ENCODE measurements at regions not wholly inside any gene's neighbourhood (a gene's known extent, or its start where the extent isn't known, plus 50 kb on each side); places are given as distances from the start of the nearest gene placed in this dataset.

DNA sequence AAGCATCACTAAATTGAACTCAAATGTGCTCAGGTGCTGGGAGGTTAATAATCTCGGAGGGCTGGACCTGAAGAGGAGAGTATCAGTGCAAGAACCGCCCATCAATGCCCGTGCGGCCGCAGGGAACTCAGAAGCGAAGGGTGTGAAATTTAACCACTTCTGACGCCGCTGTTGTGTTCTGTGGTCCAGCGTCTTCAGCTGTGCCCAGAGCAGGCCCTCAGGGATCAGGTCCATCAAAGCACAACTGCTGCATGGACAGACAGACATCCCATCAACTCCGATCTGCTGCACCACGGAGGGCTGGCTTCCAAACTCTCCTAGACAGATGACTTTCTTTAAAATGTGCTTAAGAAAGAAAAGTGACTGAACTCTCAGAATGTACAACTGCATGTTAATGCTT lies 144.9 kb upstream of the TCERG1L start:
- H3K4me3 Mint-ChIP-seq = no peak overlapping the region
- no peak overlapping the region for H3K27ac ChIP-seq (ENCODE audit: low read depth in 1 of 2, low read length in 2 of 2)
- no peaks in the 10 kb centered on the region for H3K36me3 ChIP-seq (ENCODE audit: insufficient read depth, low read length)
- ChIA-PET CTCF (no interaction called here), POLR2A (no interaction called here)
- DNase-seq (no peak), ATAC-seq (ENCODE audit: poor library complexity) (no peak)
- H3K9me3 ChIP-seq (ENCODE audit: control insufficient read depth in 1 of 2, insufficient read depth in 1 of 2, low read length in 2 of 2) = peaks cover 0 to 21% of the 10 kb centered on the region in 2 experiments
- no peak overlapping the region for H3K27ac Mint-ChIP-seq
- H3K27me3 ChIP-seq (ENCODE audit: control insufficient read depth in 1 of 2, insufficient read depth in 2 of 2, low read length in 2 of 2) = peaks cover 6 to 13% of the 10 kb centered on the region in 2 experiments
- H3K27me3 Mint-ChIP-seq = peaks cover 21% of the 10 kb centered on the region
- H3K4me1 ChIP-seq (ENCODE audit: insufficient read depth, low read length) = peaks cover 7% of the 10 kb centered on the region
- H3K36me3 Mint-ChIP-seq (ENCODE audit: low read depth) = no peaks in the 10 kb centered on the region
- intact Hi-C loops (cut with DNase I, micrococcal nuclease) = no loop called here
- H3K9me3 Mint-ChIP-seq = no peaks in the 10 kb centered on the region
- H3K4me1 Mint-ChIP-seq (ENCODE audit: low read depth) = peaks cover 7% of the 10 kb centered on the region
- TF ChIP-seq, protein P1, sequence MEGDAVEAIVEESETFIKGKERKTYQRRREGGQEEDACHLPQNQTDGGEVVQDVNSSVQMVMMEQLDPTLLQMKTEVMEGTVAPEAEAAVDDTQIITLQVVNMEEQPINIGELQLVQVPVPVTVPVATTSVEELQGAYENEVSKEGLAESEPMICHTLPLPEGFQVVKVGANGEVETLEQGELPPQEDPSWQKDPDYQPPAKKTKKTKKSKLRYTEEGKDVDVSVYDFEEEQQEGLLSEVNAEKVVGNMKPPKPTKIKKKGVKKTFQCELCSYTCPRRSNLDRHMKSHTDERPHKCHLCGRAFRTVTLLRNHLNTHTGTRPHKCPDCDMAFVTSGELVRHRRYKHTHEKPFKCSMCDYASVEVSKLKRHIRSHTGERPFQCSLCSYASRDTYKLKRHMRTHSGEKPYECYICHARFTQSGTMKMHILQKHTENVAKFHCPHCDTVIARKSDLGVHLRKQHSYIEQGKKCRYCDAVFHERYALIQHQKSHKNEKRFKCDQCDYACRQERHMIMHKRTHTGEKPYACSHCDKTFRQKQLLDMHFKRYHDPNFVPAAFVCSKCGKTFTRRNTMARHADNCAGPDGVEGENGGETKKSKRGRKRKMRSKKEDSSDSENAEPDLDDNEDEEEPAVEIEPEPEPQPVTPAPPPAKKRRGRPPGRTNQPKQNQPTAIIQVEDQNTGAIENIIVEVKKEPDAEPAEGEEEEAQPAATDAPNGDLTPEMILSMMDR (IDR thresholded peaks at IDR 0.05) = no peak
- H3K4me3 ChIP-seq (ENCODE audit: low read length) = no peak overlapping the region

DNA sequence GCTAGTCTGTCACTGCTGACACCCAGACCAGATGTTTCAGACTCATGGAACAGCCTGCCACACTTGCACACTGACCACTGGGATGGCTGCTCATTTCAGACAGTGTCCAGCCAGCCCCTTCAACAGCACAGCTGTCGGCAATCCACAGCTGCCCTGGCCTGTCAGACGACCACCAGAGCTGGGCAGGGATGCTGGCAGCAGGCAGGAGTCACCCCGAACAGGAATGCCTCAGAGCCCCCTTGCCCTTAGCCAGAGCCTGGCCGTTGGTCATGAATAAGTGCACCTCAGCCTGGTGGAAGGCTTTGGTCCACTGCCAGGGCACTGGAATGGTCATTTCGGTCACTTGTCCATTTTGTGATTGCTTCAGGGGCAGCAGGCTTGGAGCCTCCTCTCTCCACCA lies 149.6 kb upstream of the TCERG1L start:
- Mint-ChIP-seq H3K9me3 (no peaks in the 10 kb centered on the region), H3K27ac (no peak overlapping the region), H3K27me3 (peaks cover under 1% of the 10 kb centered on the region), H3K36me3 (ENCODE audit: low read depth) (no peaks in the 10 kb centered on the region), H3K4me1 (ENCODE audit: low read depth) (no peaks in the 10 kb centered on the region), H3K4me3 (no peak overlapping the region)
- intact Hi-C loops (cut with DNase I, micrococcal nuclease) = no loop called here
- CTCF ChIA-PET = no interaction called here
- Histone ChIP-seq H3K9me3 (ENCODE audit: control insufficient read depth in 1 of 2, insufficient read depth in 1 of 2, low read length in 2 of 2) (peaks cover 0 to 9% of the 10 kb centered on the region in 2 experiments), H3K4me1 (ENCODE audit: insufficient read depth, low read length) (no peaks in the 10 kb centered on the region), H3K27ac (ENCODE audit: low read depth in 1 of 2, low read length in 2 of 2) (no peak overlapping the region), H3K27me3 (ENCODE audit: control insufficient read depth in 1 of 2, insufficient read depth in 2 of 2, low read length in 2 of 2) (peaks cover 0 to 2% of the 10 kb centered on the region in 2 experiments), H3K4me3 (ENCODE audit: low read length) (no peak overlapping the region), H3K36me3 (ENCODE audit: insufficient read depth, low read length) (no peaks in the 10 kb centered on the region)
- DNase-seq (no peak), ATAC-seq (ENCODE audit: poor library complexity) (no peak)
- TF ChIP-seq, protein P1 (IDR thresholded peaks at IDR 0.05) = no peak
- POLR2A ChIA-PET = no interaction called here

DNA sequence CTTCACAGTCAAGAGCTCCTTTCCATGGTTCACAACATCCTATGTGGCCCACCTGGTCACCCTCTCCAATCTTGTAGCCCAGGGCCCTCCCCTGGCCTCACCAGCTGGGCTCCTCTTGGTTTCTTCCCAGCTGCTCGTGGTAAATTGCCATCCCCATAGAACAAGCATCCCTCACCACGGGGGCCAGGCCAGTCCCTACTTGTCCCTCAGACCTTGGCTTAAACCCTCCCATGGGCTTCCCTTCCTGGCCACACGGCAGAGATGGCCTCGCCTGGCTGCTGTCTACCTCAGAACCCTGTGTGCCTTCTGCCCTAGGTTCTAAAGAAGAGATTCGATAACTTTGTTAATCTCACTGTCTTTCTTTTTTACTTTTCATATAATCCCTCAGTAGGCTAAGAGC lies 153.3 kb upstream of the TCERG1L start:
- Mint-ChIP-seq H3K27ac (no peak overlapping the region), H3K36me3 (ENCODE audit: low read depth) (no peaks in the 10 kb centered on the region), H3K4me1 (ENCODE audit: low read depth) (no peaks in the 10 kb centered on the region), H3K4me3 (no peak overlapping the region), H3K9me3 (no peaks in the 10 kb centered on the region), H3K27me3 (peaks cover 13% of the 10 kb centered on the region)
- TF ChIP-seq, protein P1 (IDR thresholded peaks at IDR 0.05) = no peak
- intact Hi-C loops (cut with DNase I, micrococcal nuclease) = no loop called here
- no peak overlapping the region for H3K27ac ChIP-seq (ENCODE audit: low read depth in 1 of 2, low read length in 2 of 2)
- no peak overlapping the region for H3K4me3 ChIP-seq (ENCODE audit: low read length)
- CTCF ChIA-PET = no interaction called here
- ATAC-seq (ENCODE audit: poor library complexity) (no peak), DNase-seq (no peak)
- POLR2A ChIA-PET = no interaction called here
- H3K9me3 ChIP-seq (ENCODE audit: control insufficient read depth in 1 of 2, insufficient read depth in 1 of 2, low read length in 2 of 2) = peaks cover 0 to 9% of the 10 kb centered on the region in 2 experiments
- H3K27me3 ChIP-seq (ENCODE audit: control insufficient read depth in 1 of 2, insufficient read depth in 2 of 2, low read length in 2 of 2) = peaks cover 0 to 2% of the 10 kb centered on the region in 2 experiments
- H3K36me3 ChIP-seq (ENCODE audit: insufficient read depth, low read length) = no peaks in the 10 kb centered on the region
- no peaks in the 10 kb centered on the region for H3K4me1 ChIP-seq (ENCODE audit: insufficient read depth, low read length)
